IMR-90 (cell line): ENCODE measurements at regions not wholly inside any gene's neighbourhood (a gene's known extent, or its start where the extent isn't known, plus 50 kb on each side); places are given as distances from the start of the nearest gene placed in this dataset.

Source experiments
- ATAC-seq: fragments of 200-7000 bp; cut with Tn5 transposase; 2 replicates; pipeline ENCODE4 v1.9.1; 2020; ENCODE audit warnings: low read depth, mild to moderate bottlenecking, moderate library complexity
- BruUV-seq: library from RNA; stranded (reverse); fragments of 400-500 nt; replicated peaks from 2 replicates; lab custom pipeline; 2021; lab: Mats Ljungman, UMichigan
- CTCF ChIA-PET: fragments of 300-600 bp; formaldehyde crosslinking; extraction: SDS; loops from one replicate; lab custom pipeline; 2021; ENCODE audit warnings: antibody characterized with exemption; lab: Yijun Ruan, JAX
- POLR2A ChIA-PET: fragments of 300-600 bp; sonication (Branson Sonifier 250); formaldehyde crosslinking; loops from one replicate; lab custom pipeline; 2022; ENCODE audit warnings: antibody characterized with exemption; ENCODE audit not compliant: unreplicated experiment; lab: Charles Lee
- DNase-seq: peaks from one replicate; pipeline ENCODE4 v3.0.0; 2013
- H2AFZ ChIP-seq: replicated peaks from 2 replicates; pipeline ENCODE3; 2013; ENCODE audit warnings: low read length, mild to moderate bottlenecking; ENCODE audit not compliant: poor library complexity
- H2AK5ac ChIP-seq: 2 replicates; pipeline ENCODE4 v1.6.1; 2013; ENCODE audit warnings: low read depth, low read length, inconsistent platforms
- H2AK9ac ChIP-seq: replicated peaks from 2 replicates; pipeline ENCODE3; 2013; ENCODE audit warnings: mild to moderate bottlenecking, low read depth, low read length, moderate library complexity; ENCODE audit not compliant: poor library complexity
- H2BK120ac ChIP-seq: 2 replicates; pipeline ENCODE4 v1.6.1; 2013; ENCODE audit warnings: low read depth, low read length, inconsistent platforms
- H2BK15ac ChIP-seq: 3 replicates; pipeline ENCODE4 v1.6.1; 2013; ENCODE audit warnings: low read depth, low read length, inconsistent platforms
- H2BK20ac ChIP-seq: 2 replicates; pipeline ENCODE4 v1.6.1; 2013; ENCODE audit warnings: low read depth, mild to moderate bottlenecking, inconsistent platforms, low read length, moderate library complexity
- H2BK5ac ChIP-seq: 2 replicates; pipeline ENCODE4 v1.6.1; 2013; ENCODE audit warnings: mild to moderate bottlenecking, low read depth, low read length, inconsistent platforms; ENCODE audit not compliant: poor library complexity, severe bottlenecking
- H3K14ac ChIP-seq: replicated peaks from 2 replicates; pipeline ENCODE4 v1.6.1; 2013; ENCODE audit warnings: low read depth, low read length, inconsistent platforms
- H3K18ac ChIP-seq: 2 replicates; pipeline ENCODE4 v1.6.1; 2013; ENCODE audit warnings: low read depth, low read length, control low read depth
- H3K23ac ChIP-seq: 2 replicates; pipeline ENCODE4 v1.6.1; 2013; ENCODE audit warnings: low read depth, low read length, inconsistent platforms
- H3K27ac ChIP-seq: 2 replicates; pipeline ENCODE4 v1.5.1; 2013; ENCODE audit warnings: mild to moderate bottlenecking, control low read depth, low read length; ENCODE audit not compliant: insufficient read depth
- H3K27me3 ChIP-seq: 2 replicates; pipeline ENCODE4 v1.6.1; 2013; ENCODE audit warnings: low read length; ENCODE audit not compliant: control insufficient read depth, insufficient read depth
- H3K36me3 ChIP-seq: 2 replicates; pipeline ENCODE4 v1.6.1; 2013; ENCODE audit warnings: low read length, mixed read lengths; ENCODE audit not compliant: control insufficient read depth, insufficient read depth
- H3K4ac ChIP-seq: 2 replicates; pipeline ENCODE4 v1.6.1; 2013; ENCODE audit warnings: low read depth, low read length, inconsistent platforms
- H3K4me1 ChIP-seq: 2 replicates; pipeline ENCODE4 v1.6.1; 2013; ENCODE audit warnings: low read length, mixed read lengths; ENCODE audit not compliant: control insufficient read depth, insufficient read depth
- H3K4me2 ChIP-seq: 2 replicates; pipeline ENCODE4 v1.6.1; 2013; ENCODE audit warnings: low read depth, mild to moderate bottlenecking, control low read depth, low read length, moderate library complexity
- H3K4me3 ChIP-seq: 2 replicates; pipeline ENCODE4 v1.5.1; 2013; ENCODE audit warnings: low read depth, mild to moderate bottlenecking, control low read depth, low read length, moderate library complexity; ENCODE audit not compliant: insufficient read depth
- H3K56ac ChIP-seq: 2 replicates; pipeline ENCODE4 v1.6.1; 2013; ENCODE audit warnings: low read length, inconsistent platforms; ENCODE audit not compliant: insufficient read depth; ENCODE audit errors: extremely low read depth
- H3K79me1 ChIP-seq, 2 experiments: 2 replicates each; pipeline ENCODE4 v1.6.1; 2013; ENCODE audit warnings: low read length in 2 of 2, inconsistent platforms in 1 of 2, low read depth in 1 of 2
- H3K9ac ChIP-seq: 2 replicates; pipeline ENCODE4 v1.6.1; 2013; ENCODE audit warnings: low read depth, low read length, control low read depth
- H3K9me1 ChIP-seq: 2 replicates; pipeline ENCODE4 v1.6.1; 2013; ENCODE audit warnings: low read length, inconsistent platforms; ENCODE audit not compliant: insufficient read depth
- H3K9me3 ChIP-seq: 2 replicates; pipeline ENCODE4 v1.6.1; 2013; ENCODE audit warnings: low read length; ENCODE audit not compliant: control insufficient read depth, insufficient read depth
- H4K20me1 ChIP-seq: 2 replicates; pipeline ENCODE4 v1.6.1; 2013; ENCODE audit warnings: low read length, inconsistent platforms; ENCODE audit not compliant: insufficient read depth
- H4K5ac ChIP-seq: 2 replicates; pipeline ENCODE4 v1.6.1; 2013; ENCODE audit warnings: mild to moderate bottlenecking, low read depth, low read length, control low read depth
- H4K8ac ChIP-seq, 2 experiments: 2 replicates each; pipeline ENCODE4 v1.6.1; 2013; ENCODE audit warnings: low read depth in 2 of 2, low read length in 2 of 2, control low read depth in 1 of 2, inconsistent platforms in 1 of 2
- H4K91ac ChIP-seq: 2 replicates; pipeline ENCODE4 v1.6.1; 2013; ENCODE audit warnings: low read depth, low read length, inconsistent platforms; ENCODE audit not compliant: insufficient read depth
- BHLHE40 ChIP-seq: fragments of 150-350 bp; IDR thresholded peaks from 2 replicates; pipeline ENCODE4 v1.6.1; 2016; ENCODE audit warnings: mild to moderate bottlenecking, low read depth, low read length
- CEBPB ChIP-seq: IDR thresholded peaks from 2 replicates; pipeline ENCODE4 v1.6.1; 2012; ENCODE audit warnings: low read depth, low read length, improper control_type of control experiment
- CHD1 ChIP-seq: IDR thresholded peaks from 2 replicates; pipeline ENCODE4 v1.6.1; 2012; ENCODE audit warnings: low read depth, low read length, improper control_type of control experiment
- CTCF ChIP-seq: conservative IDR thresholded peaks from 2 replicates; pipeline ENCODE4 v1.5.1; 2012; ENCODE audit warnings: mild to moderate bottlenecking, low read depth, low read length, improper control_type of control experiment
- ELK1 ChIP-seq: fragments of 150-350 bp; IDR thresholded peaks from 2 replicates; pipeline ENCODE4 v1.6.1; 2016; ENCODE audit warnings: low read depth, mild to moderate bottlenecking, low read length, moderate library complexity, borderline replicate concordance
- MAZ ChIP-seq: IDR thresholded peaks from 2 replicates; pipeline ENCODE4 v1.6.1; 2012; ENCODE audit warnings: low read depth, mild to moderate bottlenecking, low read length, improper control_type of control experiment, moderate library complexity, borderline replicate concordance
- MXI1 ChIP-seq: IDR thresholded peaks from 2 replicates; pipeline ENCODE4 v1.6.1; 2012; ENCODE audit warnings: low read depth, mild to moderate bottlenecking, low read length, moderate library complexity, borderline replicate concordance
- NFE2L2 ChIP-seq: fragments of 150-350 bp; IDR thresholded peaks from 2 replicates; pipeline ENCODE4 v1.6.1; 2016; ENCODE audit warnings: low read depth, mild to moderate bottlenecking, low read length
- POLR2A ChIP-seq: IDR thresholded peaks from 2 replicates; pipeline ENCODE4 v1.6.1; 2012; ENCODE audit warnings: mild to moderate bottlenecking, low read depth, low read length
- RAD21 ChIP-seq: IDR thresholded peaks from 2 replicates; pipeline ENCODE4 v1.6.1; 2012; ENCODE audit warnings: low read length, improper control_type of control experiment
- RFX5 ChIP-seq: IDR thresholded peaks from 2 replicates; pipeline ENCODE4 v1.8.0; 2012; ENCODE audit warnings: low read depth, mild to moderate bottlenecking, low read length, moderate library complexity
- SMC3 ChIP-seq: fragments of 150-350 bp; IDR thresholded peaks from 2 replicates; pipeline ENCODE4 v1.6.1; 2016; ENCODE audit warnings: low read depth, mild to moderate bottlenecking, antibody characterized with exemption, low read length, moderate library complexity
- WGBS, 2 experiments: methylation state at CpG; one replicate each; pipeline versions ENCODE4 v1.1.5 to v1.1.7; 2013; ENCODE audit warnings: missing lambda C conversion rate in 2 of 2; ENCODE audit not compliant: insufficient read length in 1 of 2; ENCODE audit errors: extremely low coverage in 2 of 2; 5-methylcytosine and 5-hydroxymethylcytosine counted together
- dilution Hi-C: fragments of 300-500 bp; cut with HindIII; formaldehyde crosslinking; loops from one replicate; pipeline ENCODE4 v1.14.3; 2018; ENCODE audit warnings: low sequenced_read_pairs; ENCODE audit not compliant: unreplicated experiment
- in situ Hi-C: fragments of 300-500 bp; cut with MboI; formaldehyde crosslinking; loops from 3 replicates; pipeline ENCODE4 v1.14.3; 2019; ENCODE audit warnings: low sequenced_read_pairs, inconsistent platforms, mixed read lengths
- intact Hi-C: fragments of 100-400 bp; cut with micrococcal nuclease; formaldehyde crosslinking; loops from 2 replicates; pipeline ENCODE4 v1.10.0; 2022
- TF ChIP-seq, protein P1 (sequence below): fragments of 150-350 bp; IDR thresholded peaks from 2 replicates; pipeline ENCODE4 v1.6.1; 2017; ENCODE audit warnings: mild to moderate bottlenecking, antibody characterized with exemption, low read length, low read depth

DNA sequence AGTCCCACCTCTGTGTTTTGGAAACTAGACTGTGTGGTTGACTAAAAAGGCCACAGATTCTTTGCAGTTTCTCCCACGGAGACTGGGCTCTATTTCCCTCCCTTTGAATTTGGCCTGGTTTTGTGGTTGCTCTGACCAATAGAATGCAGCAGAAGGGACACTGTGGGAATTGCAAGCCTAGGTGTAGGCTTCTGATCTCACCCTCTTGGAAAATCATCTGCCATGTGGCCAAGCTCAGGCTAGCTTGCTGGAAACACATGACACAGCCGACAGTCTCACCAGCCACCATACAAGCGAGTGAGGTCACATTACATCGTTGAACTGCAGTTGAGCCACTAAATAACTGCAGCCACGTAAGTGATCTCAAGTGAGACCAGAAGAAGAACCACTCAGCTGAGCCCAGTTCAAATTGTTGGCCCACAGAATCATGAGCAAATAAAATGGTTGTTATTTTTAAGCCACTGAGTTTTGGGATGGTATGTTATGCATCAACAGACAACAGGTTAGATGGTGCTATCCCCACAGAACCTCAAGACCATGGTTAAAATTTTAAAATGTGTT lies 319.1 kb upstream of the MEX3C start:
- no peak overlapping the region for H3K4me3 ChIP-seq
- ChIA-PET CTCF (no interaction called here), POLR2A (no interaction called here)
- H3K14ac ChIP-seq = no peak overlapping the region
- H2AK5ac ChIP-seq = no peak overlapping the region
- H3K27me3 ChIP-seq = no peaks in the 10 kb centered on the region
- WGBS, 2 experiments = 25% methylated on average over 4 of the region's 5 CpGs; no CpG with 5 or more reads in 1 of the 2 experiments
- H3K4me1 ChIP-seq = no peaks in the 10 kb centered on the region
- no peak overlapping the region for H4K8ac ChIP-seq
- no peak overlapping the region for H3K23ac ChIP-seq
- H3K79me1 ChIP-seq = no peaks in the 10 kb centered on the region
- peaks cover 18% of the 10 kb centered on the region for H3K9me3 ChIP-seq
- no peak overlapping the region for H3K18ac ChIP-seq
- no peak overlapping the region for H3K4me2 ChIP-seq
- dilution Hi-C loops = no loop called here
- no peak overlapping the region for H2BK15ac ChIP-seq
- H2BK20ac ChIP-seq = no peak overlapping the region
- no peaks in the 10 kb centered on the region for H3K9me1 ChIP-seq
- intact Hi-C loops = no loop called here
- DNase-seq (no peak), ATAC-seq (no peak)
- H2BK120ac ChIP-seq = no peak overlapping the region
- no peak overlapping the region for H3K56ac ChIP-seq
- TF ChIP-seq BHLHE40 = no peak
- TF ChIP-seq ELK1 = no peak
- TF ChIP-seq NFE2L2 = no peak
- TF ChIP-seq, protein P1, sequence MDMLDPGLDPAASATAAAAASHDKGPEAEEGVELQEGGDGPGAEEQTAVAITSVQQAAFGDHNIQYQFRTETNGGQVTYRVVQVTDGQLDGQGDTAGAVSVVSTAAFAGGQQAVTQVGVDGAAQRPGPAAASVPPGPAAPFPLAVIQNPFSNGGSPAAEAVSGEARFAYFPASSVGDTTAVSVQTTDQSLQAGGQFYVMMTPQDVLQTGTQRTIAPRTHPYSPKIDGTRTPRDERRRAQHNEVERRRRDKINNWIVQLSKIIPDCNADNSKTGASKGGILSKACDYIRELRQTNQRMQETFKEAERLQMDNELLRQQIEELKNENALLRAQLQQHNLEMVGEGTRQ = no peak
- no peak for TF ChIP-seq RFX5
- no peak for TF ChIP-seq CEBPB
- TF ChIP-seq CHD1 = no peak
- no peak for TF ChIP-seq MAZ
- TF ChIP-seq CTCF = no peak
- TF ChIP-seq MXI1 = no peak
- TF ChIP-seq SMC3 = no peak
- TF ChIP-seq POLR2A = no peak
- no peak for TF ChIP-seq RAD21
- no peak overlapping the region for H2AFZ ChIP-seq
- H3K36me3 ChIP-seq = no peaks in the 10 kb centered on the region
- H2BK5ac ChIP-seq = no peak overlapping the region
- H4K20me1 ChIP-seq = no peaks in the 10 kb centered on the region
- BruUV-seq = no TSS peak
- peak overlapping the region; percentile 24 for H2AK9ac ChIP-seq
- H3K9ac ChIP-seq = no peak overlapping the region
- no peak overlapping the region for H3K27ac ChIP-seq
- H4K5ac ChIP-seq = no peak overlapping the region
- H3K4ac ChIP-seq = no peak overlapping the region
- no peak overlapping the region for H4K91ac ChIP-seq
- in situ Hi-C loops = no loop called here
